ENCODE measurements at regions not wholly inside any gene's neighbourhood (a gene's known extent, or its start where the extent isn't known, plus 50 kb on each side); places are given as distances from the start of the nearest gene placed in this dataset.

DNA sequence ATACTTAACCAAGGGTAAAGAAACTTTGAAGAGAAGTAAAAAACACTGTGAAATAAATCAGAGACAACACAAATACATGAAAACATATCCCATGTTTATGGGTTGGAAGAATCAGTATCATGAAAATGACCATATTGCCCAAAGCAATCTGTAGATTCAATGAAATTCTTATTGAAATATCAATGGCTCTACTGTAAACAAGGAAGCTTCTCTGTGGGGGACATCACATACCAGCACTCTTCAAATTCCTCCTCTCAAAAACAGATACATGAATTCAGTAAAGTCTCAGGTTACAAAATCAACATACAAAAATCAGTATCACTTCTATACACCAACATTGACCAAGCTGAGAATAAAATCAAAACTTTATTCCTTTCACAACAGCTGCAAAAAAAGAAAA lies 63.5 kb upstream of the CNTNAP5 start:
- Histone ChIP-seq H3K27me3 (no peaks in the 10 kb centered on the region), H3K4me1 (ENCODE audit: control insufficient read depth in 1 of 2, insufficient read depth in 1 of 2, low read depth in 1 of 2, low read length in 1 of 2) (no peaks in the 10 kb centered on the region), H3K36me3 (no peaks in the 10 kb centered on the region), H3K27ac (no peak overlapping the region), H3K4me3 (ENCODE audit: low read depth in 1 of 2, low read length in 1 of 2) (no peak overlapping the region), H3K9me3 (no peaks in the 10 kb centered on the region)
- no peak for TF ChIP-seq CTCF (IDR thresholded peaks at IDR 0.05)

DNA sequence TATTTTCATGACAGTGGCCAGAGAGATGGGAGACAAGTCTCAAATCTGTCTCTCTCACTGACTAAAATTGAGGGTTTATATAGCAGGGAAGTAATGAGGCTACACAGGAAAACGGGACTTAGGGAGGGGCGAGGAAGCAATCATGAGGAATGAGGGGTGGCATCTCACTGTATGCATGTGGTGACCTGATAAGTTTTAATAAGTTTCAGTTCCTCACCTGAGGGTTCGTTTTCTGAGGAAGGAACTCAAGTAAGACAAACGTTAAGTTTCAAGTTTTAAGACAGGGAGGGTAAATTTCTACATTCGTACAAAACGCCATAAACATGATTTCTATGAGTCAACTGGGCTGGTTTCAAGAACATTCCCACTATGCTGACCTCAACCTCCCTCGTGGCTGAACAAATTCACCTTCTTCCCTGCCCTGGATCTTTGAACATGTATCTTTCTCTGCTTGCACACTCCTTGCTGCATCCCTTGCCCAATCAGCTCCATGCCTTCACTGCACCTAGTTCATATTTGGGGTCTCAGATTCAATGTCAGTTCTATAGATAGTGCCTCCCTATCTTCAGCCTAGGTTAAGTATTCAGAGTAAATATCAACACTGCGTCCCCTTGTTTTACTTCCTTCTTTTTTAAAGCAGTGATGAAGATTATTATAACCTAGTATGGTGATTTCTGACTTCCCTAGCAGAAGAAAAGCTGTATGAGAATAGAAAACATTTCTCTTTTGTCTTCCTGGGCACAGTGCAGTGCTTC lies 53.3 kb upstream of the CNTNAP5 start:
- Histone ChIP-seq H3K4me1 (ENCODE audit: control insufficient read depth in 1 of 2, insufficient read depth in 1 of 2, low read depth in 1 of 2, low read length in 1 of 2) (no peaks in the 10 kb centered on the region), H3K36me3 (no peaks in the 10 kb centered on the region)
- TF ChIP-seq CTCF (IDR thresholded peaks at IDR 0.05) = no peak

More for the DNA sequence above, 53.3 kb upstream of the CNTNAP5 start:
- Histone ChIP-seq H3K27me3 (no peaks in the 10 kb centered on the region), H3K27ac (no peak overlapping the region), H3K9me3 (peaks cover 3% of the 10 kb centered on the region), H3K4me3 (ENCODE audit: low read depth in 1 of 2, low read length in 1 of 2) (no peak overlapping the region)
